H1 (cell line): ENCODE measurements at regions not wholly inside any gene's neighbourhood (a gene's known extent, or its start where the extent isn't known, plus 50 kb on each side); places are given as distances from the start of the nearest gene placed in this dataset.

Source experiments
- CTCF ChIA-PET: fragments of 300-600 bp; sonication (Branson Sonifier 250); formaldehyde crosslinking; loops from one replicate; lab custom pipeline; 2021; ENCODE audit not compliant: partially characterized antibody; lab: Charles Lee
- POLR2A ChIA-PET: fragments of 300-600 bp; sonication (Branson Sonifier 250); formaldehyde crosslinking; loops from one replicate; lab custom pipeline; 2021; ENCODE audit warnings: inconsistent platforms; ENCODE audit not compliant: partially characterized antibody; lab: Charles Lee
- DNase-seq, 2 experiments: peaks; one replicate each; pipeline versions ENCODE4 v3.0.0 to v3.0.0-alpha.2; 2010 to 2022; ENCODE audit warnings: low spot score in 2 of 2, low read depth in 1 of 2, mixed read lengths in 1 of 2
- FAIRE-seq: peaks from 2 replicates; lab custom pipeline; 2011; peaks lifted over from hg19 to GRCh38; lab: Jason Lieb, UNC
- H2AFZ ChIP-seq: 2 replicates; pipeline ENCODE4 v1.8.1; 2012; ENCODE audit warnings: low read length, inconsistent platforms
- H2AK5ac ChIP-seq: 2 replicates; pipeline ENCODE4 v1.6.1; 2013; ENCODE audit warnings: low read depth, low read length
- H2BK120ac ChIP-seq: replicated peaks from 2 replicates; pipeline ENCODE3; 2013; ENCODE audit warnings: low read depth, low read length, inconsistent platforms
- H2BK12ac ChIP-seq: 2 replicates; pipeline ENCODE4 v1.6.1; 2013; ENCODE audit warnings: low read depth, low read length
- H2BK15ac ChIP-seq: 2 replicates; pipeline ENCODE4 v1.6.1; 2013; ENCODE audit warnings: low read length
- H2BK20ac ChIP-seq: 2 replicates; pipeline ENCODE4 v1.6.1; 2013; ENCODE audit warnings: low read length
- H2BK5ac ChIP-seq: 2 replicates; pipeline ENCODE4 v1.6.1; 2013; ENCODE audit warnings: low read depth, low read length
- H3K14ac ChIP-seq: 2 replicates; pipeline ENCODE4 v1.6.1; 2013; ENCODE audit warnings: inconsistent platforms; ENCODE audit not compliant: insufficient read length
- H3K18ac ChIP-seq: 2 replicates; pipeline ENCODE4 v1.6.1; 2013; ENCODE audit warnings: low read length; ENCODE audit errors: extremely low read depth
- H3K23ac ChIP-seq: 2 replicates; pipeline ENCODE4 v1.6.1; 2013; ENCODE audit warnings: inconsistent platforms; ENCODE audit not compliant: insufficient read length
- H3K23me2 ChIP-seq: 2 replicates; pipeline ENCODE4 v1.6.1; 2013; ENCODE audit warnings: low read depth, low read length
- H3K27ac ChIP-seq: 2 replicates; pipeline ENCODE4 v1.6.1; 2011; ENCODE audit warnings: low read depth, low read length, inconsistent platforms
- H3K27me3 ChIP-seq, 4 experiments: replicated peaks in 1 of 4; 1 replicate in 1 of 4; 2 replicates in 3 of 4; pipeline versions ENCODE4 v1.6.1 to v1.8.1; 2011 to 2013; ENCODE audit warnings: low read length in 3 of 4, mild to moderate bottlenecking in 3 of 4, inconsistent platforms in 2 of 4, mixed read lengths in 2 of 4, moderate library complexity in 1 of 4; ENCODE audit not compliant: control insufficient read depth in 3 of 4, insufficient read depth in 3 of 4; ENCODE audit errors: extremely low read depth in 1 of 4
- H3K36me3 ChIP-seq, 4 experiments: 2 replicates each; pipeline versions ENCODE4 v1.6.1 to v1.8.1; 2011 to 2013; ENCODE audit warnings: mild to moderate bottlenecking in 4 of 4, low read length in 3 of 4, moderate library complexity in 2 of 4, control low read depth in 1 of 4, inconsistent platforms in 1 of 4; ENCODE audit not compliant: insufficient read depth in 4 of 4, control insufficient read depth in 2 of 4
- H3K4ac ChIP-seq: replicated peaks from 2 replicates; pipeline ENCODE3; 2013; ENCODE audit warnings: low read length, low read depth, mixed read lengths, inconsistent platforms; ENCODE audit not compliant: insufficient read length
- H3K4me1 ChIP-seq, 4 experiments: replicated peaks in 1 of 4; 1 replicate in 1 of 4; 2 replicates in 3 of 4; pipeline versions ENCODE4 v1.6.1 to v1.8.1; 2011 to 2013; ENCODE audit warnings: low read length in 3 of 4, inconsistent platforms in 2 of 4, mixed read lengths in 1 of 4; ENCODE audit not compliant: insufficient read depth in 4 of 4, control insufficient read depth in 3 of 4
- H3K4me2 ChIP-seq, 2 experiments: 2 replicates each; pipeline versions ENCODE4 v1.6.1 to v1.8.1; 2011 to 2013; ENCODE audit warnings: low read depth in 2 of 2, low read length in 2 of 2, control low read depth in 1 of 2, inconsistent platforms in 1 of 2, mild to moderate bottlenecking in 1 of 2; ENCODE audit not compliant: insufficient read depth in 1 of 2
- H3K4me3 ChIP-seq, 4 experiments: fragments of 200-600, 300-600 bp in 1 of 4; sonication (generic), shearing (Covaris generic), sonication (Bioruptor Twin) in 1 of 4; 2 replicates each; pipeline versions ENCODE4 v1.5.1 to v1.8.1; 2011 to 2016; ENCODE audit warnings: low read length in 4 of 4, low read depth in 3 of 4, control low read depth in 2 of 4, inconsistent platforms in 2 of 4, mild to moderate bottlenecking in 2 of 4, mixed read lengths in 1 of 4, moderate library complexity in 1 of 4; ENCODE audit not compliant: insufficient read depth in 2 of 4; ENCODE audit errors: extremely low read depth in 1 of 4
- H3K56ac ChIP-seq: replicated peaks from 2 replicates; pipeline ENCODE3; 2013; ENCODE audit warnings: low read depth, mild to moderate bottlenecking, mixed read lengths, low read length, inconsistent platforms; ENCODE audit not compliant: insufficient read length
- H3K79me1 ChIP-seq: 2 replicates; pipeline ENCODE4 v1.6.1; 2013; ENCODE audit warnings: low read depth, low read length, control low read depth
- H3K79me2 ChIP-seq, 2 experiments: 2 replicates each; pipeline versions ENCODE4 v1.6.1 to v1.8.1; 2012 to 2013; ENCODE audit warnings: low read length in 2 of 2, mild to moderate bottlenecking in 2 of 2, inconsistent platforms in 1 of 2; ENCODE audit not compliant: insufficient read depth in 2 of 2, control insufficient read depth in 1 of 2
- H3K9ac ChIP-seq, 4 experiments: replicated peaks in 1 of 4; 1 replicate in 1 of 4; 2 replicates in 3 of 4; pipeline versions ENCODE4 v1.6.1 to v1.8.1; 2011 to 2013; ENCODE audit warnings: low read depth in 3 of 4, low read length in 3 of 4, control low read depth in 2 of 4, mild to moderate bottlenecking in 2 of 4, moderate library complexity in 2 of 4, inconsistent platforms in 1 of 4; ENCODE audit errors: extremely low read depth in 1 of 4
- H3K9me3 ChIP-seq, 2 experiments: 2 replicates each; pipeline versions ENCODE4 v1.6.1 to v1.8.1; 2012 to 2013; ENCODE audit warnings: mild to moderate bottlenecking in 2 of 2, moderate library complexity in 2 of 2, control low read depth in 1 of 2, inconsistent platforms in 1 of 2, low read depth in 1 of 2, low read length in 1 of 2, mixed read lengths in 1 of 2; ENCODE audit not compliant: insufficient read depth in 2 of 2
- H4K20me1 ChIP-seq, 2 experiments: replicated peaks in 1 of 2; 2 replicates each; pipeline versions ENCODE3 to v1.8.1; 2011 to 2013; ENCODE audit warnings: inconsistent platforms in 2 of 2, low read length in 2 of 2, mild to moderate bottlenecking in 1 of 2; ENCODE audit not compliant: insufficient read depth in 2 of 2, control insufficient read depth in 1 of 2
- H4K5ac ChIP-seq: 2 replicates; pipeline ENCODE4 v1.6.1; 2013; ENCODE audit warnings: low read length, low read depth, mixed read lengths, inconsistent platforms; ENCODE audit not compliant: insufficient read length
- H4K8ac ChIP-seq: 2 replicates; pipeline ENCODE4 v1.8.0; 2013; ENCODE audit warnings: mild to moderate bottlenecking, moderate library complexity, low read length, inconsistent platforms; ENCODE audit not compliant: insufficient read depth; ENCODE audit errors: extremely low read depth
- H4K91ac ChIP-seq: replicated peaks from 2 replicates; pipeline ENCODE3; 2013; ENCODE audit warnings: low read length, mixed read lengths, inconsistent platforms; ENCODE audit not compliant: insufficient read length
- ASH2L ChIP-seq: fragments of 200-600, 300-600 bp; sonication (generic); IDR thresholded peaks from one replicate; pipeline ENCODE4 v1.7.1; 2017; ENCODE audit warnings: low read length
- BACH1 ChIP-seq: IDR thresholded peaks from 2 replicates; pipeline ENCODE4 v1.6.1; 2012; ENCODE audit warnings: low read length, improper control_type of control experiment
- CREB1 ChIP-seq: IDR thresholded peaks from 2 replicates; pipeline ENCODE4 v1.6.1; 2012; ENCODE audit warnings: inconsistent platforms
- FOSL1 ChIP-seq: IDR thresholded peaks from 2 replicates; pipeline ENCODE4 v1.6.1; 2011; ENCODE audit warnings: mild to moderate bottlenecking, low read depth, low read length, moderate library complexity; ENCODE audit not compliant: insufficient read depth
- JUN ChIP-seq: IDR thresholded peaks from 2 replicates; pipeline ENCODE4 v1.6.1; 2011; ENCODE audit warnings: low read depth, mild to moderate bottlenecking, improper control_type of control experiment, low read length
- KDM1A ChIP-seq: fragments of 200-600, 300-600 bp; sonication (generic); IDR thresholded peaks from 2 replicates; pipeline ENCODE4 v1.7.1; 2016; ENCODE audit warnings: mild to moderate bottlenecking, low read length, borderline replicate concordance
- NRF1 ChIP-seq: IDR thresholded peaks from 2 replicates; pipeline ENCODE4 v1.6.1; 2011; ENCODE audit warnings: mild to moderate bottlenecking, low read depth, low read length, improper control_type of control experiment
- RFX5 ChIP-seq: IDR thresholded peaks from 2 replicates; pipeline ENCODE4 v1.6.1; 2011; ENCODE audit warnings: low read depth, low read length, improper control_type of control experiment, borderline replicate concordance
- SIRT6 ChIP-seq: IDR thresholded peaks from one replicate; pipeline ENCODE4 v1.7.1; 2012; ENCODE audit warnings: low read length, inconsistent platforms
- SIX5 ChIP-seq: IDR thresholded peaks from 2 replicates; pipeline ENCODE4 v1.6.1; 2011; ENCODE audit warnings: mild to moderate bottlenecking, low read depth, low read length
- SP4 ChIP-seq: IDR thresholded peaks from 2 replicates; pipeline ENCODE4 v1.6.1; 2012; ENCODE audit warnings: low read length, inconsistent platforms
- TAF1 ChIP-seq: IDR thresholded peaks from 2 replicates; pipeline ENCODE4 v1.6.1; 2011; ENCODE audit warnings: mild to moderate bottlenecking, low read depth, low read length
- TBP ChIP-seq: IDR thresholded peaks from 2 replicates; pipeline ENCODE4 v1.6.1; 2011; ENCODE audit warnings: low read depth, low read length, improper control_type of control experiment
- TEAD4 ChIP-seq: IDR thresholded peaks from 2 replicates; pipeline ENCODE4 v1.6.1; 2012; ENCODE audit warnings: low read depth, low read length, inconsistent platforms, mixed read lengths
- YY1 ChIP-seq: IDR thresholded peaks from 2 replicates; pipeline ENCODE4 v1.6.1; 2011; ENCODE audit warnings: low read depth, mild to moderate bottlenecking, low read length
- WGBS, 2 experiments: shearing (Covaris generic) in 1 of 2; methylation state at CpG; one replicate each; pipeline versions ENCODE4 v1.1.6 to v1.1.7; 2013 to 2015; ENCODE audit warnings: low lambda C conversion rate in 2 of 2, mixed read lengths in 2 of 2, inconsistent platforms in 1 of 2, low coverage in 1 of 2, missing lambda C conversion rate in 1 of 2; ENCODE audit not compliant: insufficient replicate concordance in 2 of 2, insufficient coverage in 1 of 2, insufficient read length in 1 of 2; ENCODE audit errors: extremely low coverage in 1 of 2, missing lambda C conversion rate in 1 of 2; 5-methylcytosine and 5-hydroxymethylcytosine counted together

GRCh38 chr18:11496526-11497172 is 112.7 kb upstream of the SLC35G4 start:
- Histone ChIP-seq H2BK15ac (no peak overlapping the region), H3K79me2 (no peaks in the 10 kb centered on the region), H3K36me3 (no peaks in the 10 kb centered on the region), H3K79me1 (no peaks in the 10 kb centered on the region), H3K14ac (no peak overlapping the region), H2BK12ac (no peak overlapping the region), H2BK20ac (no peak overlapping the region), H3K27me3 (no peaks in the 10 kb centered on the region), H3K9ac (no peak overlapping the region), H4K8ac (no peak overlapping the region), H3K4me2 (no peak overlapping the region), H3K23me2 (no peaks in the 10 kb centered on the region), H3K27ac (no peak overlapping the region), H2BK5ac (no peak overlapping the region), H2BK120ac (no peak overlapping the region), H2AK5ac (no peak overlapping the region), H3K18ac (no peak overlapping the region), H4K5ac (no peak overlapping the region), H3K56ac (no peak overlapping the region), H3K4me1 (no peaks in the 10 kb centered on the region), H2AFZ (no peak overlapping the region), H3K4ac (no peak overlapping the region), H4K91ac (no peak overlapping the region), H3K23ac (no peak overlapping the region), H3K9me3 (no peaks in the 10 kb centered on the region), H3K4me3 (no peak overlapping the region), H4K20me1 (no peaks in the 10 kb centered on the region)
- DNase-seq, result no peak
- TF ChIP-seq CREB1 (no peak), BACH1 (no peak), KDM1A (no peak), TAF1 (no peak), NRF1 (no peak), FOSL1 (no peak), TBP (no peak), SP4 (no peak), SIRT6 (no peak), TEAD4 (no peak), JUN (no peak), SIX5 (no peak), ASH2L (no peak), YY1 (no peak), RFX5 (no peak)
- no peak for FAIRE-seq
- POLR2A ChIA-PET, result no interaction called here
- WGBS, 2 experiments, result 94% methylated on average over 6 of the region's 6 CpGs; no CpG with 5 or more reads in 1 of the 2 experiments
- CTCF ChIA-PET, result no interaction called here
